ENCODE measurements at regions not wholly inside any gene's neighbourhood (a gene's known extent, or its start where the extent isn't known, plus 50 kb on each side); places are given as distances from the start of the nearest gene placed in this dataset.

- no peak for TF ChIP-seq CTCF (IDR thresholded peaks at IDR 0.05; ENCODE audit: low read depth, low read length)
- TF ChIP-seq, protein P1, sequence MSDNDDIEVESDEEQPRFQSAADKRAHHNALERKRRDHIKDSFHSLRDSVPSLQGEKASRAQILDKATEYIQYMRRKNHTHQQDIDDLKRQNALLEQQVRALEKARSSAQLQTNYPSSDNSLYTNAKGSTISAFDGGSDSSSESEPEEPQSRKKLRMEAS (IDR thresholded peaks at IDR 0.05; ENCODE audit: low read depth, low read length), result no peak
- TF ChIP-seq MYC (IDR thresholded peaks at IDR 0.05; ENCODE audit: low read depth, low read length), result no peak
These were observed 111.3 kb upstream of the FOXP2 start for GRCh38 chr7:114303301-114303700.

Data from NB4 (cell line).